B cell (primary cell): ENCODE measurements at regions not wholly inside any gene's neighbourhood (a gene's known extent, or its start where the extent isn't known, plus 50 kb on each side); places are given as distances from the start of the nearest gene placed in this dataset.

Source experiments
- ATAC-seq: fragments of 200-7000 bp; cut with Tn5 transposase; one replicate; pipeline ENCODE4 v1.10.0; 2021; ENCODE audit warnings: low read depth, mild to moderate bottlenecking, moderate number of reproducible peaks, moderate library complexity
- CTCF ChIA-PET: fragments of 350-600 bp; sonication (Branson Sonifier 250); formaldehyde crosslinking; loops from one replicate; lab custom pipeline; 2021; ENCODE audit warnings: antibody characterized with exemption, inconsistent platforms; lab: Charles Lee
- POLR2A ChIA-PET: fragments of 350-600 bp; sonication (Branson Sonifier 250); formaldehyde crosslinking; loops from one replicate; lab custom pipeline; 2021; ENCODE audit warnings: antibody characterized with exemption; lab: Charles Lee
- DNase-seq: peaks from one replicate; pipeline ENCODE4 v3.0.0; 2013
- H2AFZ ChIP-seq: 2 replicates; pipeline ENCODE4 v1.6.1; 2012; ENCODE audit warnings: mild to moderate bottlenecking, low read depth, low read length; ENCODE audit not compliant: insufficient read depth, poor library complexity, severe bottlenecking
- H3K27ac ChIP-seq, 2 donors: 1 replicate in 1 of 2; 2 replicates in 1 of 2; pipeline ENCODE4 v1.5.1; 2012 to 2013; ENCODE audit warnings: low read length in 2 of 2, mild to moderate bottlenecking in 2 of 2, moderate library complexity in 1 of 2
- H3K27me3 ChIP-seq, 4 experiments: fragments of 200-600 bp in 1 of 4; sonication (generic) in 1 of 4; replicated peaks in 1 of 4; 1 replicate in 2 of 4; 2 replicates in 2 of 4; pipeline versions ENCODE4 v1.6.1 to v1.7.0; 2013 to 2016; ENCODE audit warnings: low read length in 3 of 4, mild to moderate bottlenecking in 2 of 4, mixed read lengths in 1 of 4, moderate library complexity in 1 of 4; ENCODE audit not compliant: insufficient read depth in 4 of 4, control insufficient read depth in 3 of 4; ENCODE audit errors: control extremely low read depth in 1 of 4
- H3K36me3 ChIP-seq, 2 experiments: replicated peaks in 1 of 2; 1 replicate in 1 of 2; 2 replicates in 1 of 2; pipeline versions ENCODE4 v1.6.1 to v1.7.1; 2013; ENCODE audit warnings: low read length in 1 of 2; ENCODE audit not compliant: insufficient read depth in 2 of 2, control insufficient read depth in 1 of 2; ENCODE audit errors: control extremely low read depth in 1 of 2, extremely low read depth in 1 of 2
- H3K4me1 ChIP-seq, 2 donors: fragments of 200-600 bp in 1 of 2; sonication (generic) in 1 of 2; 1 replicate in 1 of 2; 2 replicates in 1 of 2; pipeline versions ENCODE4 v1.5.1 to v1.6.1; 2013 to 2017; ENCODE audit warnings: low read length in 2 of 2; ENCODE audit not compliant: control insufficient read depth in 2 of 2, insufficient read depth in 2 of 2
- H3K4me2 ChIP-seq: replicated peaks from 2 replicates; pipeline ENCODE3; 2012; ENCODE audit warnings: mild to moderate bottlenecking, low read depth, low read length; ENCODE audit not compliant: poor library complexity, severe bottlenecking
- H3K4me3 ChIP-seq, 5 experiments: fragments of 200-600 bp in 1 of 5; sonication (generic) in 1 of 5; 1 replicate in 3 of 5; 2 replicates in 2 of 5; pipeline versions ENCODE4 v1.5.1 to v1.7.0; 2011 to 2016; ENCODE audit warnings: low read length in 4 of 5, mild to moderate bottlenecking in 4 of 5, low read depth in 2 of 5, control low read depth in 1 of 5, moderate library complexity in 1 of 5; ENCODE audit not compliant: insufficient read depth in 1 of 5; ENCODE audit errors: control extremely low read depth in 1 of 5, extremely low read depth in 1 of 5
- H3K79me2 ChIP-seq: fragments of 200-600 bp; sonication (generic); one replicate; pipeline ENCODE4 v1.6.0; 2016; ENCODE audit warnings: low read length; ENCODE audit not compliant: control insufficient read depth, insufficient read depth
- H3K9ac ChIP-seq: fragments of 200-600 bp; sonication (generic); 2 replicates; pipeline ENCODE4 v1.6.1; 2017; ENCODE audit warnings: mild to moderate bottlenecking, low read length, moderate library complexity
- H3K9me3 ChIP-seq, 3 donors: one replicate each; pipeline versions ENCODE4 v1.6.1 to v1.7.1; 2013; ENCODE audit warnings: low read length in 2 of 3; ENCODE audit not compliant: control insufficient read depth in 2 of 3, insufficient read depth in 1 of 3; ENCODE audit errors: control extremely low read depth in 1 of 3
- H4K20me1 ChIP-seq: 2 replicates; pipeline ENCODE4 v1.6.0; 2012; ENCODE audit warnings: mild to moderate bottlenecking, low read length; ENCODE audit not compliant: insufficient read depth, control insufficient read depth, poor library complexity, severe bottlenecking
- H3K27ac Mint-ChIP-seq: one replicate; pipeline ENCODE4 v1.8.0; 2021; ENCODE audit warnings: mixed read lengths
- H3K27me3 Mint-ChIP-seq: one replicate; pipeline ENCODE4 v1.8.0; 2021; ENCODE audit warnings: mixed read lengths
- H3K4me1 Mint-ChIP-seq: one replicate; pipeline ENCODE4 v1.8.0; 2021; ENCODE audit warnings: mixed read lengths
- H3K4me3 Mint-ChIP-seq: one replicate; pipeline ENCODE4 v1.8.0; 2021; ENCODE audit warnings: mixed read lengths
- H3K9me3 Mint-ChIP-seq: one replicate; pipeline ENCODE4 v1.8.0; 2022; ENCODE audit warnings: mixed read lengths; ENCODE audit not compliant: insufficient read depth
- EZH2 ChIP-seq: IDR thresholded peaks from 2 replicates; pipeline ENCODE4 v1.6.1; 2012; ENCODE audit warnings: borderline replicate concordance, low read depth, mild to moderate bottlenecking, moderate library complexity, low read length; ENCODE audit not compliant: insufficient read depth, poor library complexity, severe bottlenecking
- WGBS: methylation state at CpG from one replicate; pipeline ENCODE4 v1.1.5; 2013; ENCODE audit warnings: missing lambda C conversion rate; ENCODE audit not compliant: insufficient coverage; 5-methylcytosine and 5-hydroxymethylcytosine counted together
- intact Hi-C: fragments of 100-400 bp; cut with micrococcal nuclease; formaldehyde crosslinking; loops from one replicate; pipeline ENCODE4 v1.10.0; 2022
- TF ChIP-seq, protein P1 (sequence below): fragments of 200-600 bp; IDR thresholded peaks from one replicate; pipeline ENCODE4 v1.8.0; 2022; ENCODE audit warnings: antibody characterized with exemption, mild to moderate bottlenecking

DNA sequence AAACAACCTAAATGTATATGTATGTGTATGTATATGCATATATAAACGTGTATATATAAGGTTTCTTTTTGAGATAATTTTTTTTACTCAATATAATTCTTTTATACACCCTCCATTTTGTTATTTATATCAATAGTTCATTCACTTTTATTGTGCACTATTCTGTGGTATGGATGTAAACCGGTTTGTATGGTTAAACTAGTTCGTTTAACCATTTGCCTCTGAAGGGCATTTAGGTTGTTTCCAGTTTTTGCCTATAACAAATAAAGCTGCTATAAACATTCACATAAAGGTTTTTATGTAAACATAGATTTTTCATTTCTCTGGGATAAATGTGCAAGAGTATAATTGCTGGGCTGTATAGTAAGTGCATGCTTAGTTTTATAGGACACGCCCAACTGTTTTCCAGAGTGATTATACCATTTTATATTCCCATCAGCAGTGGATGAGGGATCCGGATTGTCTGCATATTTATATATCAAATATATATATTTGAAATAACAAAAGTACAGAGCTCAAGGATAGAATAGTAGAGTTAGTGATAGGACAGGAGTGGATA lies 380.3 kb downstream of the TSHZ3 start:
- Mint-ChIP-seq H3K27me3 (no peaks in the 10 kb centered on the region), H3K4me1 (no peaks in the 10 kb centered on the region), H3K9me3 (peaks cover 10% of the 10 kb centered on the region), H3K4me3 (no peak overlapping the region), H3K27ac (no peak overlapping the region)
- ATAC-seq (no peak), DNase-seq (no peak)
- no peaks in the 10 kb centered on the region for H3K4me1 ChIP-seq
- CTCF ChIA-PET = no interaction called here
- no peak overlapping the region for H3K4me2 ChIP-seq
- H3K27me3 ChIP-seq = no peaks in the 10 kb centered on the region
- no peak overlapping the region for H3K27ac ChIP-seq
- no peak overlapping the region for H3K9ac ChIP-seq
- POLR2A ChIA-PET = no interaction called here
- intact Hi-C loops = no loop called here
- no peak overlapping the region for H3K4me3 ChIP-seq
- no CpG with 5 or more reads among the region's 5 CpGs for WGBS
- no peaks in the 10 kb centered on the region for H3K79me2 ChIP-seq
- no peak for TF ChIP-seq EZH2
- TF ChIP-seq, protein P1, sequence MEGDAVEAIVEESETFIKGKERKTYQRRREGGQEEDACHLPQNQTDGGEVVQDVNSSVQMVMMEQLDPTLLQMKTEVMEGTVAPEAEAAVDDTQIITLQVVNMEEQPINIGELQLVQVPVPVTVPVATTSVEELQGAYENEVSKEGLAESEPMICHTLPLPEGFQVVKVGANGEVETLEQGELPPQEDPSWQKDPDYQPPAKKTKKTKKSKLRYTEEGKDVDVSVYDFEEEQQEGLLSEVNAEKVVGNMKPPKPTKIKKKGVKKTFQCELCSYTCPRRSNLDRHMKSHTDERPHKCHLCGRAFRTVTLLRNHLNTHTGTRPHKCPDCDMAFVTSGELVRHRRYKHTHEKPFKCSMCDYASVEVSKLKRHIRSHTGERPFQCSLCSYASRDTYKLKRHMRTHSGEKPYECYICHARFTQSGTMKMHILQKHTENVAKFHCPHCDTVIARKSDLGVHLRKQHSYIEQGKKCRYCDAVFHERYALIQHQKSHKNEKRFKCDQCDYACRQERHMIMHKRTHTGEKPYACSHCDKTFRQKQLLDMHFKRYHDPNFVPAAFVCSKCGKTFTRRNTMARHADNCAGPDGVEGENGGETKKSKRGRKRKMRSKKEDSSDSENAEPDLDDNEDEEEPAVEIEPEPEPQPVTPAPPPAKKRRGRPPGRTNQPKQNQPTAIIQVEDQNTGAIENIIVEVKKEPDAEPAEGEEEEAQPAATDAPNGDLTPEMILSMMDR = no peak
- no peak overlapping the region for H2AFZ ChIP-seq
- no peaks in the 10 kb centered on the region for H4K20me1 ChIP-seq
- no peaks in the 10 kb centered on the region for H3K36me3 ChIP-seq
- peaks cover 0 to 7% (median 2%) of the 10 kb centered on the region in 3 donors for H3K9me3 ChIP-seq

DNA sequence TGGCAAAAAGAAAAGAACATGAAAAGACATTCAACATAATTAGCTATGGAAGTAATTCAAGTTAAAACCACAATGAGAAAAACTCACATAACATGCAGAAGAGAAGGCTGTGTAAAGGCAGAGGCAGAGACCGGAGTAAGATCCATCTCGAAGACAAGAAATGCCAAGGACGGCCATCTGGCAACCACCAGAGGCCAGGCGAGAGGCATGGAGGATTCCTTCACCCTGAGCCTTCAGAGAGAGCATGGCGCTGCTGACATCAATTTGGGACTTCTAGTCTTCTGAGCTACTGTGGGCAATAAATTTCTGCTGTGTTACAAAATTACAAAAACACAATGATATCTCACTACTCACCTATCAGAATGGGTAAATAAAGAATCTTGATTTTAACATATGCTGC lies 381.0 kb downstream of the TSHZ3 start:
- H4K20me1 ChIP-seq = no peaks in the 10 kb centered on the region
- POLR2A ChIA-PET = no interaction called here
- no peak for DNase-seq
- H3K36me3 ChIP-seq = no peaks in the 10 kb centered on the region
- no peaks in the 10 kb centered on the region for H3K27me3 ChIP-seq
- Mint-ChIP-seq H3K4me3 (no peak overlapping the region), H3K27me3 (no peaks in the 10 kb centered on the region), H3K4me1 (no peaks in the 10 kb centered on the region), H3K27ac (no peak overlapping the region), H3K9me3 (peaks cover 10% of the 10 kb centered on the region)
- H3K27ac ChIP-seq = no peak overlapping the region
- 92% methylated on average over 4 of the region's 5 CpGs for WGBS
- H3K4me3 ChIP-seq = no peak overlapping the region
- H2AFZ ChIP-seq = no peak overlapping the region
- CTCF ChIA-PET = no interaction called here
- H3K9ac ChIP-seq = no peak overlapping the region
- H3K79me2 ChIP-seq = no peaks in the 10 kb centered on the region
- ATAC-seq = no peak
- intact Hi-C loops = no loop called here
- TF ChIP-seq, protein P1 = no peak
- no peak for TF ChIP-seq EZH2
- peaks cover 0 to 7% (median 2%) of the 10 kb centered on the region in 3 donors for H3K9me3 ChIP-seq
- no peaks in the 10 kb centered on the region for H3K4me1 ChIP-seq
- no peak overlapping the region for H3K4me2 ChIP-seq
